Stomach (tissue), 4 donors: ENCODE measurements at regions not wholly inside any gene's neighbourhood (a gene's known extent, or its start where the extent isn't known, plus 50 kb on each side); places are given as distances from the start of the nearest gene placed in this dataset.

Source experiments
- CTCF ChIP-seq, 7 experiments: fragments of 450-650 bp in 4 of 7; fragments of 200-600 bp in 3 of 7; sonication (generic) in 3 of 7; IDR thresholded peaks; one replicate each; pipeline ENCODE4 v1.5.1; 2016 to 2019; ENCODE audit warnings: antibody characterized with exemption in 7 of 7, control low read depth in 2 of 7, mild to moderate bottlenecking in 1 of 7
- EP300 ChIP-seq: sonication (generic); formaldehyde crosslinking; IDR thresholded peaks from one replicate; pipeline ENCODE4 v1.6.1; 2017; ENCODE audit warnings: antibody characterized with exemption
- POLR2A ChIP-seq, 4 donors: fragments of 450-650 bp; IDR thresholded peaks; one replicate each; pipeline ENCODE4 v1.6.1; 2016; ENCODE audit warnings: antibody characterized with exemption in 4 of 4, control low read depth in 2 of 4, mild to moderate bottlenecking in 1 of 4, moderate library complexity in 1 of 4
- POLR2AphosphoS5 ChIP-seq, 3 donors: sonication (generic); formaldehyde crosslinking; IDR thresholded peaks; one replicate each; pipeline ENCODE4 v1.6.1; 2016; ENCODE audit warnings: antibody characterized with exemption in 3 of 3

DNA sequence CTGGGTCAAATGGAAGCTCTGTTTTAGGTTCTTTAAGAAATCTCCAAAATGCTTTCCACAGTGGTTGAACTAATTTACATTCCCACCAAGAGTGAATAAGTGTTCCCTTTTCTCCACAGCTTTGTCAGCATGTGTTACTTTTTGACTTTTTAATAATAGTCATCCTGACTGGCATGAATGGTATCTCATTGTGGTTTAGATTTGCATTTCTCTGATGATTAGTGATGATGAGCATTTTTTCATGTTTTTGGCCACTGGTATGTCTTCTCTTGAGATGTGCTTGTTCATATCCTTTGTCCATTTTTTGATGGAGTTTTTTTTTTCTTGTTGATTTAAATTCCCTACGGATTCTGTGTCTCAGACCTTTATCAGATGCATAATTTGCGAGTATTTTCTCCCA lies 745.0 kb upstream of the BCHE start:
- no peak for TF ChIP-seq CTCF (IDR thresholded peaks at IDR 0.05)
- no peak for TF ChIP-seq POLR2A (IDR thresholded peaks at IDR 0.05)
- TF ChIP-seq EP300 = no peak
- TF ChIP-seq POLR2AphosphoS5 (IDR thresholded peaks at IDR 0.05) = no peak
